ENCODE measurements at regions not wholly inside any gene's neighbourhood (a gene's known extent, or its start where the extent isn't known, plus 50 kb on each side); places are given as distances from the start of the nearest gene placed in this dataset.

GRCh38 chr7:52797801-52798200 is 237.6 kb upstream of the POM121L12 start:
- TF ChIP-seq POLR2A (IDR thresholded peaks at IDR 0.05; ENCODE audit: low read depth, low read length) (no peak), BHLHE40 (IDR thresholded peaks at IDR 0.05; ENCODE audit: low read depth, low read length) (no peak), RCOR1 (IDR thresholded peaks at IDR 0.05; ENCODE audit: insufficient replicate concordance, low read length) (no peak), CTCF (conservative IDR thresholded peaks at IDR 0.05; ENCODE audit: low read depth, low read length) (no peak), SMC3 (IDR thresholded peaks at IDR 0.05; ENCODE audit: low read depth, low read length) (no peak), RAD21 (IDR thresholded peaks at IDR 0.05; ENCODE audit: low read length) (no peak)
- TF ChIP-seq, protein P1, sequence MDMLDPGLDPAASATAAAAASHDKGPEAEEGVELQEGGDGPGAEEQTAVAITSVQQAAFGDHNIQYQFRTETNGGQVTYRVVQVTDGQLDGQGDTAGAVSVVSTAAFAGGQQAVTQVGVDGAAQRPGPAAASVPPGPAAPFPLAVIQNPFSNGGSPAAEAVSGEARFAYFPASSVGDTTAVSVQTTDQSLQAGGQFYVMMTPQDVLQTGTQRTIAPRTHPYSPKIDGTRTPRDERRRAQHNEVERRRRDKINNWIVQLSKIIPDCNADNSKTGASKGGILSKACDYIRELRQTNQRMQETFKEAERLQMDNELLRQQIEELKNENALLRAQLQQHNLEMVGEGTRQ (IDR thresholded peaks at IDR 0.05; ENCODE audit: low read depth, low read length), result no peak
